GM12875 (cell line): ENCODE measurements at regions not wholly inside any gene's neighbourhood (a gene's known extent, or its start where the extent isn't known, plus 50 kb on each side); places are given as distances from the start of the nearest gene placed in this dataset.
"Not testable (repeated sequence)": the region's sequence is repeated elsewhere in the genome, so short reads cannot be mapped to it uniquely, and the experiment has no call there.

ENCODE experiments used
- H3K4me3 ChIP-seq: one replicate; pipeline ENCODE4 v1.5.1; 2011; ENCODE audit warnings: low read depth, low read length, control low read depth
- CTCF ChIP-seq: IDR thresholded peaks from 2 replicates; pipeline ENCODE4 v1.5.1; 2011; ENCODE audit warnings: low read depth, mild to moderate bottlenecking, control low read depth, inconsistent platforms, low read length, moderate library complexity, borderline replicate concordance; ENCODE audit not compliant: insufficient read depth

GRCh38 chr5:39758426-39758825, 333.6 kb upstream of the DAB2 start:
- TF ChIP-seq CTCF = no peak
- no peak overlapping the region for H3K4me3 ChIP-seq

GRCh38 chr5:39757131-39757530, 332.4 kb upstream of the DAB2 start:
- no peak overlapping the region for H3K4me3 ChIP-seq
- TF ChIP-seq CTCF = no peak

GRCh38 chr5:39755986-39756385, 331.2 kb upstream of the DAB2 start:
- H3K4me3 ChIP-seq = no peak overlapping the region
- TF ChIP-seq CTCF = no peak

- TF ChIP-seq CTCF = no peak
- H3K4me3 ChIP-seq = no peak overlapping the region
Observed at GRCh38 chr5:39755452-39755851, 330.7 kb upstream of the DAB2 start.

- not testable (repeated sequence) for H3K4me3 ChIP-seq
Observed at GRCh38 chr5:39753747-39754146, 329.0 kb upstream of the DAB2 start.

- no peak for TF ChIP-seq CTCF
- no peak overlapping the region for H3K4me3 ChIP-seq
Observed at GRCh38 chr5:39750661-39751060, 325.9 kb upstream of the DAB2 start.

- TF ChIP-seq CTCF = no peak
Observed at GRCh38 chr5:39742916-39743315, 318.1 kb upstream of the DAB2 start.

GRCh38 chr5:39740404-39740803, 315.6 kb upstream of the DAB2 start:
- no peak for TF ChIP-seq CTCF
- H3K4me3 ChIP-seq = no peak overlapping the region

More at GRCh38 chr5:39742916-39743315, 318.1 kb upstream of the DAB2 start:
- no peak overlapping the region for H3K4me3 ChIP-seq
